Hematopoietic multipotent progenitor cell treated with erythropoietin and hydrocortisone succinate and interleukin-3 and kit ligand, for 4 days (in vitro differentiated cells): ENCODE measurements at regions not wholly inside any gene's neighbourhood (a gene's known extent, or its start where the extent isn't known, plus 50 kb on each side); places are given as distances from the start of the nearest gene placed in this dataset.

Source experiments
- DNase-seq: peaks from one replicate; pipeline ENCODE4 v3.0.0-alpha.2; 2015

GRCh38 chr15:77749998-77750540, 117.4 kb upstream of the LINGO1 start:
- DNase-seq: no peak

- DNase-seq: no peak
Observed at GRCh38 chr15:77749236-77749997, 116.7 kb upstream of the LINGO1 start.

GRCh38 chr15:77748078-77749064, 115.7 kb upstream of the LINGO1 start:
- no peak for DNase-seq

- no peak for DNase-seq
Observed at GRCh38 chr15:77747175-77748077, 114.7 kb upstream of the LINGO1 start.

- DNase-seq: no peak
Observed at GRCh38 chr15:77746254-77747174, 113.8 kb upstream of the LINGO1 start.

GRCh38 chr15:77744398-77744797, 111.7 kb upstream of the LINGO1 start:
- DNase-seq: no peak

GRCh38 chr15:77742570-77742969, 109.9 kb upstream of the LINGO1 start:
- no peak for DNase-seq

- no peak for DNase-seq
Observed at GRCh38 chr15:77742127-77742526, 109.4 kb upstream of the LINGO1 start.

- DNase-seq: no peak
Observed at GRCh38 chr15:77741106-77741505, 108.4 kb upstream of the LINGO1 start.

GRCh38 chr15:77739591-77740378, 107.1 kb upstream of the LINGO1 start:
- no peak for DNase-seq

GRCh38 chr15:77738441-77739302, 106.0 kb upstream of the LINGO1 start:
- DNase-seq: no peak

GRCh38 chr15:77738038-77738370, 105.3 kb upstream of the LINGO1 start:
- no peak for DNase-seq

GRCh38 chr15:77737238-77738037, 104.7 kb upstream of the LINGO1 start:
- peak; percentile 94 for DNase-seq

- DNase-seq: no peak
Observed at GRCh38 chr15:77734306-77734705, 101.6 kb upstream of the LINGO1 start.

GRCh38 chr15:77733579-77734300, 101.0 kb upstream of the LINGO1 start:
- no peak for DNase-seq

- no peak for DNase-seq
Observed at GRCh38 chr15:77732514-77733335, 100.0 kb upstream of the LINGO1 start.

- no peak for DNase-seq
Observed at GRCh38 chr15:77731945-77732344, 99.2 kb upstream of the LINGO1 start.
